ENCODE measurements at regions not wholly inside any gene's neighbourhood (a gene's known extent, or its start where the extent isn't known, plus 50 kb on each side); places are given as distances from the start of the nearest gene placed in this dataset.

GRCh38 chr14:71271166-71271945, 364.1 kb downstream of the PCNX1 start:
- no peak for TF ChIP-seq CTCF (IDR thresholded peaks at IDR 0.05)
- H3K27ac ChIP-seq, result no peak overlapping the region
- H3K36me3 ChIP-seq, result no peaks in the 10 kb centered on the region
- H3K9me3 ChIP-seq, result no peaks in the 10 kb centered on the region
- intact Hi-C loops (cut with DNase I), result no loop called here
- H3K9ac ChIP-seq (ENCODE audit: low read depth in 2 of 2, low read length in 2 of 2), result no peak overlapping the region
- DNase-seq, result no peak
- H3K4me3 ChIP-seq, result no peak overlapping the region
- H3K4me1 ChIP-seq, result no peaks in the 10 kb centered on the region
- H3K27me3 ChIP-seq, result no peaks in the 10 kb centered on the region

DNA sequence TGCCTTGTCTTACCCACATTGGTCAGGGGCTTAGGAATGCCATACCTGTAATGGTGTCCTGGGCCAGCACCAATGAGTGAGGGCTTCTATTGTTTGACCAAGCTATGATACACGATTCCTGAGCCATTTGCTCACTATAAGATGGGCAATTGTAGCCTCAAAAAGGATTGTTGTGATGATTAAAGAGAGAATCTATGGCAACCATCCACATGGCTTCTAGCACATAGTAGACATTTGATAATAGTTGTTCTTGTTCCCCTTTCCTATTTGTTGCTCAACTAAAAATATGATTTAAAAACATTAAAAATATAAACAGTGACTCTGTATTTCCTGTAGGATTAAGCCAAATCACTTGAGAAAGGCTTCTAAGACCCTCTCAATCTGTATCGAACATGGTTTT, 366.1 kb downstream of the PCNX1 start:
- no peak overlapping the region for H3K9ac ChIP-seq (ENCODE audit: low read depth in 2 of 2, low read length in 2 of 2)
- H3K36me3 ChIP-seq, result no peaks in the 10 kb centered on the region
- no peak for TF ChIP-seq CTCF (IDR thresholded peaks at IDR 0.05)
- no peak overlapping the region for H3K27ac ChIP-seq
- H3K4me3 ChIP-seq, result no peak overlapping the region
- no peak for DNase-seq
- no peaks in the 10 kb centered on the region for H3K9me3 ChIP-seq
- no peaks in the 10 kb centered on the region for H3K27me3 ChIP-seq
- intact Hi-C loops (cut with DNase I), result no loop called here
- no peaks in the 10 kb centered on the region for H3K4me1 ChIP-seq

- no peak for TF ChIP-seq CTCF (IDR thresholded peaks at IDR 0.05)
Observed at GRCh38 chr14:71284048-71284447, 376.8 kb downstream of the PCNX1 start.

DNA sequence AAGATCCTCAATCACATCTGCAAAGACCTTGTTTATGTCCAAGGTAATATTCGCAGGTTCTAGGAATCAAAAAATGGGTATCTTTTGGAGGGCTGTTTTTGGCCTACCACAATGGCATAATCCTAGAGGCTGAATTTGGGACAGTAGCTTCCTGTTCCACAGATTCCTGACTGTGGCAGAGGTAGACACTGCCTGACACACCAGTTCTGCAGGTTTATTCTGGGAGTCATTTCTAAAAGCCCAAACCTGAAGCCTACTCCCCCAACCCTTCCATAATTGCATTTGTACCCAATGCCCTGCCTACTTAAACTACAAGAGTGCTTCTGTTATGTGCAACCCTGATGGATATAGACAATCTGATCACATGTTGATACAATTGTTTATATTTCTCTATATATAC, 378.9 kb downstream of the PCNX1 start:
- H3K27ac ChIP-seq, result no peak overlapping the region
- no peaks in the 10 kb centered on the region for H3K27me3 ChIP-seq
- H3K9me3 ChIP-seq, result no peaks in the 10 kb centered on the region
- no peaks in the 10 kb centered on the region for H3K36me3 ChIP-seq
- intact Hi-C loops (cut with DNase I), result no loop called here
- H3K9ac ChIP-seq (ENCODE audit: low read depth in 2 of 2, low read length in 2 of 2), result no peak overlapping the region
- H3K4me1 ChIP-seq, result no peaks in the 10 kb centered on the region
- TF ChIP-seq CTCF (IDR thresholded peaks at IDR 0.05), result no peak
- no peak for DNase-seq
- no peak overlapping the region for H3K4me3 ChIP-seq

More at GRCh38 chr14:71284048-71284447, 376.8 kb downstream of the PCNX1 start:
- no peaks in the 10 kb centered on the region for H3K36me3 ChIP-seq
- no peaks in the 10 kb centered on the region for H3K4me1 ChIP-seq
- DNase-seq, result no peak
- intact Hi-C loops (cut with DNase I), result no loop called here
- H3K4me3 ChIP-seq, result no peak overlapping the region
- H3K9ac ChIP-seq (ENCODE audit: low read depth in 2 of 2, low read length in 2 of 2), result no peak overlapping the region
- H3K27me3 ChIP-seq, result no peaks in the 10 kb centered on the region
- no peaks in the 10 kb centered on the region for H3K9me3 ChIP-seq
- no peak overlapping the region for H3K27ac ChIP-seq

GRCh38 chr14:71287567-71287966, 380.3 kb downstream of the PCNX1 start:
- Histone ChIP-seq H3K27ac (no peak overlapping the region), H3K4me1 (no peaks in the 10 kb centered on the region), H3K4me3 (no peak overlapping the region), H3K36me3 (no peaks in the 10 kb centered on the region), H3K9me3 (no peaks in the 10 kb centered on the region), H3K9ac (ENCODE audit: low read depth in 2 of 2, low read length in 2 of 2) (no peak overlapping the region), H3K27me3 (no peaks in the 10 kb centered on the region)
- intact Hi-C loops (cut with DNase I), result no loop called here
- no peak for TF ChIP-seq CTCF (IDR thresholded peaks at IDR 0.05)
- no peak for DNase-seq

Data from colonic mucosa (tissue), 4 donors.